ENCODE measurements at regions not wholly inside any gene's neighbourhood (a gene's known extent, or its start where the extent isn't known, plus 50 kb on each side); places are given as distances from the start of the nearest gene placed in this dataset.

DNA sequence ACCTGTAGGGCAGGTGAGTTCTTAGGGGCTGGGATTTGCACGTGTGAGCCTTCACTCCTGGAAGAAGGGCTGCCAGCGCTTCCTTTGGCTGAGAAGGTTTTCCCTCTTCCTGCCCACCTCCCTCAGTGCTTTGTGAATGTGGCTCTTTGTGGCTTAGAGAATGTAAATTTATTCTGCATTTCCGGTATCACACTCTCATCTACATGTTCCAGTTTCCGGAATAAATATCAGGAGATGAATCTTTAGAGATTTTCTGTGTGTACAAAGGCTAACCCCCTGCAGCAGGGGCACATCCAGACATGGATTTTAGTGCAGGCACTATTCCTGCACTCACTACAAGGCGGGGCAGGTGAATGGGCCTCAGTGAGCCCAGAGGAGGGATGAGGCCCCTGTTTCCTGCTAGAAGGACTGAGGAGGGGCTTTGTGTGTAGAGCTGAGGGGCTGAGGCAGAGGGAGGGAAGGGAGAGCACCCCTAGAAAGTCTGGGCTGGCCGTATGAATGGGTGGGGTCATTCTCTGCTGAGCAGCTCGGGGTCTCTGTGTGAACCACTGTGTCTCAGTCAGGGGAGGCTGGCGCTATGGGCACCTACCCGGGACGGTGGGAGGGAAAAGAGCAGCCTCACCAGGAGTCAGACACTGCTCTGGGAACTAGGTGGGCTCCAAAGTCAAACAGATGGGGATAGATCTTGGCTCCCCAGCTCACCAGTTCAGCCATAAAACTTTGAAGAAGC is 207.5 kb downstream of the MATN1 start:
- WGBS, 2 donors, result 68 to 69% methylated on average over 10 of the region's 10 CpGs
- Histone ChIP-seq H3K4me3 (ENCODE audit: low read depth in 1 of 2, low read length in 2 of 2) (no peak overlapping the region), H3K27me3 (ENCODE audit: control insufficient read depth in 1 of 2, insufficient read depth in 2 of 2, low read length in 2 of 2) (no peaks in the 10 kb centered on the region), H3K27ac (ENCODE audit: low read depth in 2 of 2, low read length in 1 of 2) (no peak overlapping the region), H3K4me1 (ENCODE audit: control insufficient read depth in 2 of 2, insufficient read depth in 2 of 2, low read length in 1 of 2) (no peaks in the 10 kb centered on the region), H3K9me3 (ENCODE audit: control insufficient read depth in 2 of 2, insufficient read depth in 1 of 2, low read depth in 1 of 2, low read length in 1 of 2) (peaks cover 0 to 4% of the 10 kb centered on the region in 2 donors), H3K36me3 (ENCODE audit: control insufficient read depth in 2 of 2, insufficient read depth in 2 of 2, low read length in 1 of 2) (no peaks in the 10 kb centered on the region)

DNA sequence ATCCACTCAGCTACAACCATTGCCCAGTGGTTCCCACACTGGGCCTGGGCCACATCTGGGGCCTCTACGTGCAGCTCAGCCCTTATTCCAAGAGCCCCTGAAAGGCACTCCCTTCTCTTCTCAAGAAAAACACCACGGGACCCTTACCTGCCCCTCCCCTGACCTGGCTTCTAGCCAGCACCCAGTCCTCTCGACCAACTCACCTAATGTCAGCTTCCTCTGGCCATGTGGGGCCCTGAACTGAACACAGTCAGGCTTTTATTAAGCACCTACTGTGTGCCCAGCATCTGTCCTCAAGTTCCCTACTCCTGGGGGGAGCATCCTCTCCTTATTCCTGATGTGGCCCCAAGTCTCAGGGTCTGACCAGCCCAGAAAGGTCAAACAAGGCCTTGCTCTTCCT is 208.4 kb downstream of the MATN1 start:
- Histone ChIP-seq H3K36me3 (ENCODE audit: control insufficient read depth in 2 of 2, insufficient read depth in 2 of 2, low read length in 1 of 2) (no peaks in the 10 kb centered on the region), H3K4me3 (ENCODE audit: low read depth in 1 of 2, low read length in 2 of 2) (no peak overlapping the region), H3K9me3 (ENCODE audit: control insufficient read depth in 2 of 2, insufficient read depth in 1 of 2, low read depth in 1 of 2, low read length in 1 of 2) (peaks cover 0 to 4% of the 10 kb centered on the region in 2 donors), H3K4me1 (ENCODE audit: control insufficient read depth in 2 of 2, insufficient read depth in 2 of 2, low read length in 1 of 2) (no peaks in the 10 kb centered on the region), H3K27ac (ENCODE audit: low read depth in 2 of 2, low read length in 1 of 2) (no peak overlapping the region), H3K27me3 (ENCODE audit: control insufficient read depth in 1 of 2, insufficient read depth in 2 of 2, low read length in 2 of 2) (no peaks in the 10 kb centered on the region)
- WGBS, 2 donors, result 45 to 61% methylated on average over 3 of the region's 3 CpGs

DNA sequence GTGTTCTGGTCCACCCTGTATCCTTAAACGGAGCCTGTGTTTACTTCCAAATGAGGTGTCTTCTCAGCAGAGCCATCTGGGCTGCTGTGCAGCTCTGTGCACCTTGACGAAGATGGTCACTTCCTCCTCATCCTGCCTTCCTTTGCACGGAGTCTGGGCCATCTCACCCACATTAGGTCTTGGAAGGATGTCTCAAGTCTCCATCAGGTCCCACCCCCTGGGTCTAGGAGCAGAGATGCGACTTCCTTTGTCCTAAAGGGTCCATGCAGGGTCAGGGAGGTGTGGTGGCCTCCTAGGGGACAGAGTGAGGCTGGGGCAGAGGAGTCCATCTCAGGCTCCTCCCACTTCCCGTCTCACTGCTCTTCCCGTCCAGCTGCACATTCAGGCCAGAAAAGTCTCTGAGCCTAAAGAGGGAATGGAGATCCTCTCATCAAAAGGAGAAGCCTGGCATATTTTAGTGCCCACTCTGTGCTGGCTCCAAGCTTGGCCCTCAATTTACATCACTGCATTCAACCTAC is 209.2 kb downstream of the MATN1 start:
- Histone ChIP-seq H3K4me3 (ENCODE audit: low read depth in 1 of 2, low read length in 2 of 2) (no peak overlapping the region), H3K27me3 (ENCODE audit: control insufficient read depth in 1 of 2, insufficient read depth in 2 of 2, low read length in 2 of 2) (no peaks in the 10 kb centered on the region), H3K4me1 (ENCODE audit: control insufficient read depth in 2 of 2, insufficient read depth in 2 of 2, low read length in 1 of 2) (no peaks in the 10 kb centered on the region), H3K9me3 (ENCODE audit: control insufficient read depth in 2 of 2, insufficient read depth in 1 of 2, low read depth in 1 of 2, low read length in 1 of 2) (peaks cover 0 to 4% of the 10 kb centered on the region in 2 donors), H3K36me3 (ENCODE audit: control insufficient read depth in 2 of 2, insufficient read depth in 2 of 2, low read length in 1 of 2) (no peaks in the 10 kb centered on the region), H3K27ac (ENCODE audit: low read depth in 2 of 2, low read length in 1 of 2) (no peak overlapping the region)
- WGBS, 2 donors, result 39 to 41% methylated on average over 6 of the region's 6 CpGs

DNA sequence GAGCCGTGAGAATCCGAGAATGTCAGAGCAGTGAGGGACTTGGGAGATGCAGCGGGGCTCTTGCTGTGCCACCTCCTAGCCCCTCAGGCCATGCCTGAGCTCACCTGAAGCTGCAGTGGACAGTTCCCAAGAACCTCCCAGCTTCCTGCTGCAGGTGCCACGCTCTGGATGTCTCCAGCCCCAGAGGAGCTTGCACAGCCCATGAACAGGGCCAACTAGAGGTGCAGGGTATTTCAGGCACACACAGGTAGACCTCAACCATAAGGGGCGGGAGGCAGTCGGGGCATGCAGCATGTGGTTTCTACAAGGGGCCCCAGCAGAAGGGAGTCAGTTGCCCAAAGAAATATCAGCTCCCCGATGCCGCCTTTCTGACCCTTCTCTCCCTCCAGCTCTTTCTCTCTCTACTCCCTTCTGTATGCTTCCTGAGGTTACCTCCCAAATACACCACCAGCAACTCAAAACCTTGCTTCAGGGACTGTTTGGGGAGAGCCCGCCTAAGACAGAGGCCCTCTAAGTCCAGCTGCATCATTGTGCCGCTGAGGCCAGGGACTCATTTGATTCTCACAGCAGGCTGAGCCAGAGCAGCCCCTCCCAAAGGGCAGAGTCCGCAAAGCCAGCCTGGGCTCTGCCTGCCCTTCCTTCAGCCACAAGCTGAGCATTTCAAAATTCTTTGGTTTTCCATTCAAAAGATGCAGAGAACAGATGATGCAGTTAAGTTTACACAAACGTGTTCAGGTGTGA is 209.8 kb downstream of the MATN1 start:
- Histone ChIP-seq H3K36me3 (ENCODE audit: control insufficient read depth in 2 of 2, insufficient read depth in 2 of 2, low read length in 1 of 2) (no peaks in the 10 kb centered on the region), H3K4me3 (ENCODE audit: low read depth in 1 of 2, low read length in 2 of 2) (no peak overlapping the region), H3K9me3 (ENCODE audit: control insufficient read depth in 2 of 2, insufficient read depth in 1 of 2, low read depth in 1 of 2, low read length in 1 of 2) (peaks cover 0 to 2% of the 10 kb centered on the region in 2 donors), H3K4me1 (ENCODE audit: control insufficient read depth in 2 of 2, insufficient read depth in 2 of 2, low read length in 1 of 2) (no peaks in the 10 kb centered on the region), H3K27ac (ENCODE audit: low read depth in 2 of 2, low read length in 1 of 2) (no peak overlapping the region), H3K27me3 (ENCODE audit: control insufficient read depth in 1 of 2, insufficient read depth in 2 of 2, low read length in 2 of 2) (no peaks in the 10 kb centered on the region)
- WGBS, 2 donors, result 61 to 70% methylated on average over 12 of the region's 12 CpGs

DNA sequence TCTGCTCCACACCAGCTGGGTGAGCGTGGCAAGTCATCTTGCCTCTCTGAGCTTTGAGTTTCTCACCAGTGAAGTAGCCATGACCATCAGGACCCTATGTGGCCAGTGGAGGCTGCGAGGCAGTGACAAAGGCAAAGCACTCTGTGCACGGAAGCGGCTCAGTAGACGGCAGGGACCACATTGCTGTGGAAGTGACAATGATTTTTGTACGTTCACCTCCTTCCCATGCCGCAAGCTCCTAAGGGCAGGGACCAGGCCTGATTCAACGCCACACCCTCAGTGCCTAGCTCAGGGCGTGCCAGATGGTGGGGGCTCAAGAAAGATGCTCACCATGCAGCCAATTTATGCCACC is 210.5 kb downstream of the MATN1 start:
- H3K4me3 ChIP-seq (ENCODE audit: low read depth in 1 of 2, low read length in 2 of 2), result no peak overlapping the region
- H3K4me1 ChIP-seq (ENCODE audit: control insufficient read depth in 2 of 2, insufficient read depth in 2 of 2, low read length in 1 of 2), result no peaks in the 10 kb centered on the region
- H3K36me3 ChIP-seq (ENCODE audit: control insufficient read depth in 2 of 2, insufficient read depth in 2 of 2, low read length in 1 of 2), result no peaks in the 10 kb centered on the region
- no peak overlapping the region for H3K27ac ChIP-seq (ENCODE audit: low read depth in 2 of 2, low read length in 1 of 2)
- no peaks in the 10 kb centered on the region for H3K27me3 ChIP-seq (ENCODE audit: control insufficient read depth in 1 of 2, insufficient read depth in 2 of 2, low read length in 2 of 2)
- no peaks in the 10 kb centered on the region for H3K9me3 ChIP-seq (ENCODE audit: control insufficient read depth in 2 of 2, insufficient read depth in 1 of 2, low read depth in 1 of 2, low read length in 1 of 2)
- WGBS, 2 donors, result 86 to 89% methylated on average over 9 of the region's 9 CpGs

DNA sequence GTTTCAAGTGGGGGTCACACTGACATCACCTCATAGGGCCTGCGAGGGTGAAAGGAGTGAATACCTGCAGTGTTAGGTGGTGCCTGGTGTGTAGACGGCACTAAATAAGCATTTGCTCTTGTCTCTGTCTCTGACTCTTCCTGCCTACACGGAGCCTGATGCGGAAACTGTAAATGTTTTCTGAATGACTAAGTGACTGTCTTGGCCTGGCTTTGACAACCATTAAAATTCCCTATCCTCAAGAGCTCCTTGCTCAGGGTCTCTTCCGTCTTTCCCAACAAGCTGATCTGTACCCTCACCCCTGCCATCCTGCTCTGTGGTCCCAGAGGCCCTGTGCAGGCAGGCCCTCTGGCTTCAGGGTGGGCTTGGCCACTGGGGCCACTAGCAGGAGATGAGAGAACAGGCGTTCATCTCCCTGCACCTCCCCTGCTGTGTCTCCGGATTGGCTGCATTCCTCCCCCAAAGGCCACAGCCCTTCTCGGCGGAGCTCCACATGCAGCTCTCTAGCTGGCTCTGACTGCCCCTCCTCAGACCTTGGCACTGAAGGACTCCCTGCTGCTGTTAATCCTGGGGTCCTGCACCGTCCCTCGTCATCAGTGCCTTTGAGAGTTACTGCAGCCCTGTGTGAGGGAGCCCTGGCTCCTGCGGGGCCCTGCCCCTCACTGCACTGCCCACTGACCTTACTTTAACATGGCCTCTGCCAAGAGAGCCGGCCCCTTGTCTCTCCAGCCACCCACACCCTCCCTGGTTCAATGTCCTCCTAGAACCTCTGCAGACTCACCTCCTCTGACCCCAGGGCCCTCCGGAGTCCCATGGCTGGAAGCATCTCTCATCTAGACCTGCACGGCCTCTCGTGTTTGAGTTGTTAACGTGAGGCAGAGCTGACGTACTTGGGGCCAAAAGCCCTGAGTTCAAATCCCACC is 211.1 kb downstream of the MATN1 start:
- Histone ChIP-seq H3K27ac (ENCODE audit: low read depth in 2 of 2, low read length in 1 of 2) (no peak overlapping the region), H3K27me3 (ENCODE audit: control insufficient read depth in 1 of 2, insufficient read depth in 2 of 2, low read length in 2 of 2) (no peaks in the 10 kb centered on the region), H3K4me3 (ENCODE audit: low read depth in 1 of 2, low read length in 2 of 2) (no peak overlapping the region), H3K36me3 (ENCODE audit: control insufficient read depth in 2 of 2, insufficient read depth in 2 of 2, low read length in 1 of 2) (no peaks in the 10 kb centered on the region), H3K4me1 (ENCODE audit: control insufficient read depth in 2 of 2, insufficient read depth in 2 of 2, low read length in 1 of 2) (no peaks in the 10 kb centered on the region), H3K9me3 (ENCODE audit: control insufficient read depth in 2 of 2, insufficient read depth in 1 of 2, low read depth in 1 of 2, low read length in 1 of 2) (no peaks in the 10 kb centered on the region)
- 60 to 62% methylated on average over 18 of the region's 18 CpGs for WGBS, 2 donors

- Histone ChIP-seq H3K27me3 (ENCODE audit: control insufficient read depth in 1 of 2, insufficient read depth in 2 of 2, low read length in 2 of 2) (no peaks in the 10 kb centered on the region), H3K27ac (ENCODE audit: low read depth in 2 of 2, low read length in 1 of 2) (no peak overlapping the region), H3K36me3 (ENCODE audit: control insufficient read depth in 2 of 2, insufficient read depth in 2 of 2, low read length in 1 of 2) (no peaks in the 10 kb centered on the region), H3K4me3 (ENCODE audit: low read depth in 1 of 2, low read length in 2 of 2) (no peak overlapping the region), H3K4me1 (ENCODE audit: control insufficient read depth in 2 of 2, insufficient read depth in 2 of 2, low read length in 1 of 2) (no peaks in the 10 kb centered on the region), H3K9me3 (ENCODE audit: control insufficient read depth in 2 of 2, insufficient read depth in 1 of 2, low read depth in 1 of 2, low read length in 1 of 2) (no peaks in the 10 kb centered on the region)
- 72 to 78% methylated on average over 6 of the region's 6 CpGs for WGBS, 2 donors
Observed at GRCh38 chr1:30511563-30511962, 211.8 kb downstream of the MATN1 start.

GRCh38 chr1:30511106-30511505 is 212.3 kb downstream of the MATN1 start:
- H3K9me3 ChIP-seq (ENCODE audit: control insufficient read depth in 2 of 2, insufficient read depth in 1 of 2, low read depth in 1 of 2, low read length in 1 of 2), result no peaks in the 10 kb centered on the region
- H3K27me3 ChIP-seq (ENCODE audit: control insufficient read depth in 1 of 2, insufficient read depth in 2 of 2, low read length in 2 of 2), result no peaks in the 10 kb centered on the region
- no peaks in the 10 kb centered on the region for H3K4me1 ChIP-seq (ENCODE audit: control insufficient read depth in 2 of 2, insufficient read depth in 2 of 2, low read length in 1 of 2)
- no peak overlapping the region for H3K27ac ChIP-seq (ENCODE audit: low read depth in 2 of 2, low read length in 1 of 2)
- no peaks in the 10 kb centered on the region for H3K36me3 ChIP-seq (ENCODE audit: control insufficient read depth in 2 of 2, insufficient read depth in 2 of 2, low read length in 1 of 2)
- WGBS, 2 donors, result 79 to 82% methylated on average over 5 of the region's 5 CpGs
- no peak overlapping the region for H3K4me3 ChIP-seq (ENCODE audit: low read depth in 1 of 2, low read length in 2 of 2)

- Histone ChIP-seq H3K27me3 (ENCODE audit: control insufficient read depth in 1 of 2, insufficient read depth in 2 of 2, low read length in 2 of 2) (no peaks in the 10 kb centered on the region), H3K27ac (ENCODE audit: low read depth in 2 of 2, low read length in 1 of 2) (no peak overlapping the region), H3K9me3 (ENCODE audit: control insufficient read depth in 2 of 2, insufficient read depth in 1 of 2, low read depth in 1 of 2, low read length in 1 of 2) (no peaks in the 10 kb centered on the region), H3K4me1 (ENCODE audit: control insufficient read depth in 2 of 2, insufficient read depth in 2 of 2, low read length in 1 of 2) (no peaks in the 10 kb centered on the region), H3K36me3 (ENCODE audit: control insufficient read depth in 2 of 2, insufficient read depth in 2 of 2, low read length in 1 of 2) (no peaks in the 10 kb centered on the region), H3K4me3 (ENCODE audit: low read depth in 1 of 2, low read length in 2 of 2) (no peak overlapping the region)
- WGBS, 2 donors, result 43 to 50% methylated on average over 1 of the region's 1 CpG
Observed at GRCh38 chr1:30509670-30510069, 213.7 kb downstream of the MATN1 start.

All from esophagus (tissue), 2 donors.